ENCODE measurements at regions not wholly inside any gene's neighbourhood (a gene's known extent, or its start where the extent isn't known, plus 50 kb on each side); places are given as distances from the start of the nearest gene placed in this dataset.
"Not testable (repeated sequence)": the region's sequence is repeated elsewhere in the genome, so short reads cannot be mapped to it uniquely, and the experiment has no call there.

DNA sequence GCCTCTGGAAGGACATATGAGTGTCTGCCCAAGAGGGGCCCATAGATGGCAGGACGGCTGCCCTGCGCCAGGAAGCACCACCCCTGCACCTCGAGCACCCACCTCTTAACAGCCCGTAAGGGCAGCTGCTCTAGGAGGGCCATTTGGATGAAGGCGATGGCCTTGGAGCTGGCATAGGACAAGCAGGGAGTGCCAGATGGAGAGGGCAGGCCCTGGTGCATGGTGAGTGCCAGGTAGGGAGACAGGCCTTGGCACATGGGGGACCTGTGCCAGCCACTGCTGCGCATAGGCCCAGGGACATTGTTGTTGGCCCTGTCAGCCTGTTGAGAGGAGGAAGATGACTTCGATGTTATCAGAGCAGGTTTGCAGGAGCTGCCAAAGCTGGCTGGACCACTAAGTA, 134.2 kb downstream of the SLC25A46 start:
- no peak for DNase-seq

GRCh38 chr5:110873773-110874437, 135.1 kb downstream of the SLC25A46 start:
- no peak for DNase-seq

DNA sequence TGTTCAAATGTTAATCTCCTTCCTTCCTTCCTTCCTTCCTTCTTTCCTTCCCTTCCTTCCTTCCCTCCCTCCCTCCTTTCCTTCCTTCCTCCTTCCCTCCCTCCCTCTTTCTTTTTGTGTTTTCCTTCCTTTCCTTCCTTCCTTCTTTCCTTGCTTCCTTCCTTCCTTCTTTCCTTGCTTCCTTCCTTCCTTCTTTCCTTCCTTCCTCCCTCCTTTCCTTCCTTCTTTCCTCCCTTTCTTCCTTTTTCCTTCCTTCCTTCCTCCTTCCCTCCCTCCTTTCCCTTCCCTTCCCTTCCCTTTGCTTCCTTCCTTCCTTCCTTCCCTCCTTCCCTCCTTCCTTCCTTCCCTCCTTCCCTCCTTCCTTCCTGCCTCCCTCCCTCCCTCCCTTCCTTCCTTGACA, 136.3 kb downstream of the SLC25A46 start:
- DNase-seq: not testable (repeated sequence)

- DNase-seq: no peak
These were observed 139.3 kb downstream of the SLC25A46 start for GRCh38 chr5:110878115-110878514.

DNA sequence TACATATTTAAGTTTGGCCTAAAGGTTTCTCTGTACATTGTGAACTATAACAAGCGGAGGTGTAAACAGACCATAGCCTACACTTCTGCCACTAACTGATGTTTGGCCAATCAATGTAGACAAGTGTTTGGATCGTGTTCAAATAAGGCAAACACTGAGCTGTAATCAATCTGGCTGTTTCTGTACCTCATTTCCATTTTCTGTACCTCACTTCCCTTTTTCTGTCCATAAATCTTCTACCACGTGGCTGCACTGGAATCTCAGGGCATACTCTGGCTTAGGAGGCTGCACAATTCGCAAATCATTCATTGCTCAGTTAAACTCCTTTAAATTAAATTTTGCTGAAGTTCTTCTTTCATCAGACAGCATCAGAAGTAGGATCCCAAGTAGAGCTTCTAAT, 140.9 kb downstream of the SLC25A46 start:
- no peak for DNase-seq

- no peak for DNase-seq
These were observed 141.6 kb downstream of the SLC25A46 start for GRCh38 chr5:110880413-110880812.

GRCh38 chr5:110884005-110884404, 145.2 kb downstream of the SLC25A46 start:
- DNase-seq: no peak

DNA sequence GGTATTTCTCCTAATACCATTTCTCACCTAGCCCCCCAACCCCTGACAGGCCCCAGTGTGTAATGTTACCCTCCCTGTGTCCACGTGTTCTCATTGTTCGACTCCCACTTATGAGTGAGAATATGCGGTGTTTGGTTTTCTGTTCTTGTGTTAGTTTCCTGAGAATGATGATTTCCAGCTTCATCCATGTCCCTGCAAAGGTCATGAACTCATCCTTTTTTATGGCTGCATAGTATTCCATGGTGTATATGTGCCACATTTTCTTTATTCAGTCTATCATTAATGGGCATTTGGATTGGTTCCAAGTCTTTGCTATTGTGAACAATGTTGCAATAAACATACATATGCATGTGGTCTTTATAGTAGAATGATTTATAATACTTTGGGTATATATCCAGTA, 148.4 kb downstream of the SLC25A46 start:
- not testable (repeated sequence) for DNase-seq

DNA sequence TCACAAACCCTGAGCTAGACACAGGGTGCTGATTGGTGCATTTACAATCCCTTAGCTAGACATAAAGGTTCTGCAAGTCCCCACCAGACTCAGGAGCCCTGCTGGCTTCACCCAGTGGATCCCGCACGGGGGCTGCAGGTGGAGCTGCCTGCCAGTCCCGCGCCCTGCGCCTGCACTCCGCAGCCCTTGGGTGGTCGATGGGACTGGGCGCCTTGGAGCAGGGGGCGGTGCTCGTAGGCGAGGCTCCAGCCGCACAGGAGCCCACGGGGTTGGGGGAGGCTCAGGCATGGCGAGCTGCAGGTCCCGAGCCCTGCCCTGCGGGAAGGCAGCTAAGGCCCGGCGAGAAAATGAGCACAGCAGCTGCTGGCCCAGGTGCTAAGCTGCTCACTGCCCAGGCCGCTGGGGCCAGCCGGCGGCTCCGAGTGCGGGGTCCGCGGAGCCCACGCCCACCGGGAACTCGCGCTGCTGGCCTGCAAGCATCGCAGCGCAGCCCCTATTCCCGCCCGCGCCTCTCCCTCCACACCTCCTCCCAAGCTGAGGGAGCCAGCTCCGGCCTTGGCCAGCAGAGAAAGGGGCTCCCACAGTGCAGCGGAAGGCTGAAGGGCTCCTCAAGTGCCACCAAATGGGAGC, 155.2 kb downstream of the SLC25A46 start:
- not testable (repeated sequence) for DNase-seq

DNA sequence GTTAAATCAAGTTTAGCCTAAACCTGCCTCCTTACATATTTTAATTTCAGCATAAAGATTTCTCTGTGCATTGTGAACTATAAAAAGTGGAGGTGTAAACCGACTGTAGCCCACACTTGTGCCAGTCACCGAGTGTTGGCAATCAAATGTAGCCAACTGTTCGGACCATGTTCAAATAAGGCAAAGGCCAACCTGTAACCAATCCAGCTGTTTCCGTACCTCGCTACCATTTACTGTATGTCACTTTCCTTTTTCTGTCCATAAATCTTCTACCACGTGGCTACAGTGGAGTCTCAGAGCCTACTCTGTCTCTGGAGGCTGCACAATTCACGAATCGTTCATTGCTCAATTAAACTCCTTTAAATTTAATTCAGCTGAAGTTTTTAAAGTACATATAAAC, 156.0 kb downstream of the SLC25A46 start:
- no peak for DNase-seq

DNA sequence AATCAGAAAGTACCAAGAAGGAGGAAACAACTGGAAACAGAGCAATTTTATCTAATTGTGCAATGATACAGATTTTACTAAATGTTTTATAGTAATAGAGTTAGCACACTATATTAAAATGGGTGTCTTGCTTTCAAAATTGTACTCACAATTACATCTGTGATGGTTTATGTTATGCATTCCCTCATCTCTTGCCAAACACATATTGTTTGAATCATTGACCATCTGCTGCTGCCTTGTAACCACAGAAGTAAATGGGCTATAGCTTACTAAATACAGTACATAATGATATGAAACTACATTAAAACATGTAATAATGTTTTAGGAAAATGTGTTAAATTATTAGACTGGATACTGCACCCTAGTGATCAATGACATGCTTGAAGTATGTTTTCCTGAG, 158.1 kb downstream of the SLC25A46 start:
- DNase-seq: no peak

GRCh38 chr5:110899566-110900412, 161.0 kb downstream of the SLC25A46 start:
- no peak for DNase-seq

DNA sequence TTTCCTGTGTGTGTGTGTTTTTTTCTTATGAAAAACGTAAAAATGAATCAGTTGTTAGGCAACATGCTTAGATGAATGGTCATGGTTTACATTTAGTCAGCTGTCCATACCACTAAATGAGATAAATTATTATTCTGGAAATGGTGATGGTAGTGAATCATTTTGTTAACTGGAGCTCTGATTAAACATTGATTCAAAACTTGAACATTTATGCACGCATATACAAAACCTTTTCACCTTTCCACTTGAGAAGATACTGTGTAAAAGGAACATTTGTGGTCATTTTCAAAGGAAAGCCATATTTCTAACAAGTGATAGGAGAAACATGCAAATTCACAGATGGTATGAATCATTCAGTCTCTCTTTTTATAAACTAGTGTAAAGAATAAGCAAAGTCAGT, 162.0 kb downstream of the SLC25A46 start:
- DNase-seq: no peak

- no peak for DNase-seq
These were observed 165.2 kb downstream of the SLC25A46 start for GRCh38 chr5:110903966-110904365.

DNA sequence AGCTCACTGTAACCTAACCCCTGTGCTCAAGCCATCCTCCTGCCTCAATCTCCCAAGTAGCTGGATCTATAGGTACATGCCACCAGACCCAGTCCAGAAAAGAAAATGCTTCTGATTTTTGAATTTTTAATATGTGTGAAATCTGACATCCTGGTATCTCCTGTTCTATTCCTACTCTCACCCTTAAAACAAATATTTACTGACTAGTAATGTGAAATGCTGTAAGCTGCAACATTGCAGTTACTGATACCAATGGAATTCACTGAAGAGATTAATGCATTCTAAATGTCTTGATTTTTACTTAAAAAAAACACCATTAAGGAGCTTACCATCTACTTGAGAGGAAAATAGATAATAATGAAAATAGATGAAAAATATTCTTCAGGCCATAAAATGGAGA, 162.7 kb upstream of the TSLP start:
- DNase-seq: no peak

DNA sequence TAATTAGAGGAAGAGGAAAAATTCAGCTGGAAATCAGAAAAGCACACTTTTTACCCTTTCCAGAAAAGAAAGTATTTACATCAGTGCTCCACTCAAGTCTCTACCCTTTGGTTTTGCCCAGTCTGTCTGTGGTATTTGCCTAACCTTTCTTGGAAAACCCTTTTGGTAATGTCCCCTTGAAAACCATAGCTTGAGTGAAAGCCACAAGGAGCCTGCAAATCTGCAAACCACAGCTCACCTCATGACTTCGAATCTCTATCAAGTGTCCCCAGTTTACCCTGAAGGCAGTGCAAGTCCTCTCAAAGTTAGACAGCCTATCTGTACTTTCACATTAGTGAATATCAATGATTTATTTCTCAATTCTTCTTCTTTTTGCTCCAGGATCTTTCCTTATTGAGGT, 162.1 kb upstream of the TSLP start:
- DNase-seq: no peak

- no peak for DNase-seq
These were observed 161.6 kb upstream of the TSLP start for GRCh38 chr5:110909950-110910349.

GRCh38 chr5:110913221-110913620, 158.3 kb upstream of the TSLP start:
- no peak for DNase-seq

- DNase-seq: no peak
These were observed 155.0 kb upstream of the TSLP start for GRCh38 chr5:110916381-110917049.

GRCh38 chr5:110917161-110917875, 154.2 kb upstream of the TSLP start:
- no peak for DNase-seq

GRCh38 chr5:110918683-110919082, 152.8 kb upstream of the TSLP start:
- DNase-seq: no peak

DNA sequence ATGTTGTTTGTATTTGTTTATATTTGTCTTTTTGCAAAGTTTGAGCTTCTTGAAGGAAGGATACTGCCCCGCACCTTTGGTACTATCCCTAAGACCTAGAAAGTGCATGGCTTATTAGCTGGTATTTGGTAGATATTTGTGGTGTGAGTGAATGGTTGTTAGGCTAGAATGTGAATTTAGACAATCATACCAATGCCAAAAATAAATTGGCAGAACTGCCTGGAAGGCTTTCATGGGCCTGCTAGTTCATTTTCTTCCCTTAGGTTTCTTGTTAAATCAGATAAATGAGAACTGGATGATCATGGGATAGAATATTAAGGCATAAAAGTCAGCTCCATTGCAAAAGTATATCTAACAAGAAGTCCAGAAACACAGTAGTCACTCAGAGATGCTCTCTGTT, 147.5 kb upstream of the TSLP start:
- no peak for DNase-seq

DNA sequence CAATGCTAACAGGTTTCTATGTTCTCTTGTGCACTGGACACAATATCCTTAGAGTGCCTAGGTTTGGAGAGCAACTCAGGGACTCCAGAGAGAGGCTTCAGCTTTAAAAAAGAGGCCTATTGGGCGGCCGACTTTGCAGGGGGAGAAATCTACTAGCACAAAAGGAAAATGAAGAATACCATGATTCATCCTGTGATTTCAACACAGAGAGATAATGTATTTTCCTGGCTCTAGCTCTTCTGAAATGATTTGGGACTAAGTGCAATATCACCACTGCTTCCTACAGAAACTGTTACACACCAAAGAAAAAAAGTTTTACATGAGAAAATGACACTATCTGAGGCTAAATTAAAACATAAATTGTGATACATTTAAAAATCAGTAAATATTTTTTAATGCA, 146.1 kb upstream of the TSLP start:
- no peak for DNase-seq

Data from SHP77 treated with DMSO at 0.1 percent for 48 hours (cell line).